ENCODE measurements at regions not wholly inside any gene's neighbourhood (a gene's known extent, or its start where the extent isn't known, plus 50 kb on each side); places are given as distances from the start of the nearest gene placed in this dataset.
A peak's percentile ranks its signal among the peaks of the same experiment; 100 is the strongest.
"Not testable (repeated sequence)": the region's sequence is repeated elsewhere in the genome, so short reads cannot be mapped to it uniquely, and the experiment has no call there.

- peak in 5 of 51 donors; percentile 0 to 17 (median 13) for DNase-seq
These were observed 1167.9 kb downstream of the DSC3 start for GRCh38 chr18:29874519-29875098.

- DNase-seq = no peak
These were observed 1169.3 kb downstream of the DSC3 start for GRCh38 chr18:29873211-29873610.

DNA sequence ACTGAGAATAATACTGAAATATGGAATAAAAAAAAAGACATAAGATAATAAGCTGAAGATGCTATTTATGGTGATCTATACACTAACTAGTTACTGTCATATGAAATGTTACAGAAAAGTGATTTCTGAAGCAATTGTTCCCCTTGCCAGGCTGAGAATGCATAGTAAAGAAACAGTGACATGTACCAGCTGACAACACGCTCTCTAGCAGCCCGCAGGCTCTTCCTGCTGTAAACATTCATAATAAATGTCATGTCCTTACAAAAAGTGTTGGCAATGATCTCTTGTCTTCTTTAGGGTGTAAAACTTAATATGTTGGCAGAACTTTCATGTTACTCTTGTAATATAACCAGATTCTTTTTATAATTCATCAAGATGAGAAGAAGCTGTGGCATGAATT is 1171.3 kb downstream of the DSC3 start:
- DNase-seq = no peak

- DNase-seq = no peak
These were observed 1179.7 kb downstream of the DSC3 start for GRCh38 chr18:29862824-29863223.

- no peak for DNase-seq
These were observed 1186.9 kb downstream of the DSC3 start for GRCh38 chr18:29855637-29856036.

DNA sequence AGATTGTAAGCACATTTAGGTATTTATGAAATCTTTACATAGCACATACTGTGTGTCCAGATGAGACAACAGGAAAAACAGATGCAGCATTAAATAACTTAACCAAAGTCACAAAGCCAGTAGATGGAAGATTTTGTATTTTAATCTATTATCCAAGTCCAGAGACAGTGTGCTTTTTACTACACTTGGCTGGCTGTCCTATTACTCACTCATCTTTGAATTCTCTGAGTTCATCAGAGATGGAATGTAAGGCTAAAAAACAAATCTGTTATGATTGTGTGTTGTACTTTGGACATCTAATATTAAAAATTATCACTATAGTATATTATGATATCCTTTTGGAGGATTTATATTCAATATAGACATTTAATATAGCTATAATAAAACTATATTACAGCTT is 1189.4 kb downstream of the DSC3 start:
- DNase-seq = no peak

GRCh38 chr18:29849144-29849543 is 1193.4 kb downstream of the DSC3 start:
- DNase-seq = no peak

DNA sequence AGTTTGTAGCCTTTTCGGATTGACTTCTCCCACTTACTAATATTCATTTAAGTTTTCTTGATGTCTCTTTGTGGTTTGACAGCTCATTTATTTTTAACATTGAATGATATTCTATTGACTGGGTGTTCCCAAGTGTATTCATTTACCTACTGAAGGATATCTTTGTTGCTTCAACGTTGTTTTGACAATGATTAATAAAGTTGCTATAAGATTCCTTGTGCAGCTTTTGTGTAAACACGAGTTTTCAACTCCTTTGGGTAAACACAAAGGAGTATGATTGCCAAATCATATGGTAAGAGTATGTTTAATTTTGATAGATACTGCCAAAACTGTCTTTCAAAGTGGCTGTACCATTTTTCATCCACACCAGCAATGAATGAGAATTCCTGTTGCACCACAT is 1200.9 kb downstream of the DSC3 start:
- DNase-seq = no peak

DNA sequence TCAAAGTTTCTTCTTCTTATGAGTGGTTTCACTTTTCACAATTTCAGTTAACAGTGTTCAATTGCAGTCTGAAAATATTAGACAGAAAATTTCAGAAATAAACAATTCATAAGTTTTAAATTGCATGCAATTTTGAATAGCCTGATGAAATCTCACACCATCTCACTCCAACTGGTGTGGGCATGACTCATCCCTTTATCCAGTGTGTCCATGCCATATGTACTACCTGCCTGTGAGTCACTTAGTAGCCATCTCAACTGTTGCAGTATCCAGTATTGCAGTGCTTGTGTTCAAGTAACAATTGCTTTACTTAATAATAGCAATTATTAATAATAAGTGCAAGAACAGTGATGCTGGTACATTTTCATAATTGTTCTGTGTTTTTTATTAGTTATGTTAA is 1202.5 kb downstream of the DSC3 start:
- no peak for DNase-seq

DNA sequence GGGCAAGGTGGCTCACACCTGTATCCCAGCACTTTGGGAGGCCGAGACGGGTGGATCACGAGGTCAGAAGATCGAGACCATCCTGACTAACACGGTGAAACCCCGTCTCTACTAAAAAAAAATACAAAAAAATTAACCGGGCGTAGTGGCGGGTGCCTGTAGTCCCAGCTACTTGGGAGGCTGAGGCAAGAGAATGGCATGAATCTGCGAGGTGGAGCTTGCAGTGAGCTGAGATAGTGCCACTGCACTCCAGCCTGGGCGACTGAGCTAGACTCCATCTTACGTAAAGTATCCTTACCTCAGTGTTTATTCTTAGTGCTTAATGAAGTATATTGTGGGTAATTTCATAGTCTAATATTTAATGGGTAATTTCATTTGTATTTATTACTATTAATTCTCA is 1203.6 kb downstream of the DSC3 start:
- not testable (repeated sequence) for DNase-seq

DNA sequence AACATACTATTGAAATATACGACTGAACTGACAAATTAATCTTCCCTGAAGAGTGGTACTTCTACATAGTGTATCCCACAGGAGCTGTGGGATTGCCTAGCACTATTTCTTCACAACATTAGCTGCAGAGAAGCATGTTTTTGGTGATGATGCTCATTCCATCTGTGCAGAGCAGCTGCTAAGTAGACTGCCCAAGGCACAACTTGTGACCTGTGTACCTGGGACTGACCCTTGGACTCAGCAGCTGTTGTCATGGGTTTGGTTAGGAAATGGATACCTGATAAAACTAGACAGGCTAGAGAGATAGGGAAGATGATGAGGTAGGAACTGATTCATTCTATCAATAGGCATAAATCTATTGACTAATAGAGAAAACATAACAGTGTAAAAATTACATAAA is 1204.0 kb downstream of the DSC3 start:
- no peak for DNase-seq

DNA sequence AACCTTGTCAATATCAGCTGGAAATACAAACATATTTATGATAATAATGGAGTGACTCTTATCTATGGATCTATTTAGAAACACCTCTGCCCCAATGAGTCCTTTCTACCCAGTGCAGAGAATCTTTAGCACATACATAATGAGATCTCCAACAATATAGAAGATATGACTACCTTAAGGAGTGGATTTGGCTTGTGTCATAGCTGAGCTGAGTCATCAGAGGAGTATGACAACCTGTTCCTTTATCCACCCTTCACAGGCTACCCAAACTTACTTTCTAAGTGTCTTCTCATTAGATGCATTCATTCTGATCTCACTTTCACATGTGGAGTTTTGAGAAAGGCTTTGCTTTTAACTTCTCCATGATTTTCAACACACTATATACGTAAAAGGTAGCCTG is 1218.9 kb downstream of the DSC3 start:
- DNase-seq = no peak

GRCh38 chr18:29821544-29821943 is 1221.0 kb downstream of the DSC3 start:
- DNase-seq = no peak

GRCh38 chr18:29811519-29811918 is 1231.0 kb downstream of the DSC3 start:
- no peak for DNase-seq

DNA sequence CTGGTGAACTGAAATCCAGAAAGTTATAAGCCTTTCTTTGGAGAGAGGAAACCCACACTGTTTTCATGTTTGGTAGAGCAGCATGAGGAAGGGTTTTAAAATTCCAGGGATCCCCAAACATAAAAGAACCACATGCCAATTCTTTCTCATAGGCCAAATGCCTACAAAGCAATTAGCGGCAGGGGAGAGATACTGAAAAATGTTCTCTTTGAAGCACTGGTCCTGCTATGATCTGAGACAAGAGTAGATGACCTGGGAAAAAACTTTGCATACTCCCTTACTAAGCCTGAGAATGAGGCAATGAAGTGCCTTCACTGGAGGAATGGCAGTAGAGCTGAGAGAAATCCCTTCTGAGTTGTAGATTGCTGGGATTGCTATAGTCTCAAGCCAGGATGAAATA is 1261.7 kb downstream of the DSC3 start:
- no peak for DNase-seq

DNA sequence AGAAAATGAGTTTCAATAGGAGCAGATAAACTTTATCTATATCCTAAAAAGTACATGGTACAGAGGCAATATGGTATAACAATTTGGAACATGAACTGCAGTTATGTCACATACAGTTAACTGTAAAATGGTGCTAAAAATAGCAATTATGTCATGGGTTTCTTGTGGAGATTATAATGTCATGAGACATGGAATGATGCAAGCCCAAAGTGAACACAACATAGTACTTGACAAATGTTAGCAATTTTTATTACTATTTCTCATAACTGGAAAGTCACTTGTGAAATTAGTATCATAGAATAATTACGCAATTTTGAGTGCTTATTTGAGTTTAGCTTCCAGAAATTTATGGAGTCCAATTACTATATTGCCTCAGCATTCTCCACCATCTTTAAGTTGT is 1263.4 kb downstream of the DSC3 start:
- DNase-seq = no peak

DNA sequence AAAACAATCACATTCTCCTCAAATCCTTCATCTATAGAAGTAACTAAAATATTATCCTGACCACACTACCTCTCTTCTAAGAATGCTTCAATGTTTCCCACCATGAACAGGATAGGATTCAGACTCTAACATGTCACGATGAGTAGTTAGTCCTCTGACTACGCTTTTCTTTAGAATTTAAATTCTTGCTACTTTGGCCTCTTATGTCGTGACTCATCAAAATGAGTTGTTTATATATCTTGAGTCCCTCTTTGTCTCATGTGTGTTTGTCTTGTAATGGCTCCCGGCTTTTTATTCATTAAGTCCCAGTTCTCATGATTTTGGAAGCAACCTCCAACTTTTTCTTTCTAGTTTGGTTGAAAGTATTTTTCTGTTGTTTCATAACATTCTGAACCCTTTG is 1289.2 kb downstream of the DSC3 start:
- no peak for DNase-seq

GRCh38 chr18:29749704-29750103 is 1292.8 kb downstream of the DSC3 start:
- DNase-seq = no peak

DNA sequence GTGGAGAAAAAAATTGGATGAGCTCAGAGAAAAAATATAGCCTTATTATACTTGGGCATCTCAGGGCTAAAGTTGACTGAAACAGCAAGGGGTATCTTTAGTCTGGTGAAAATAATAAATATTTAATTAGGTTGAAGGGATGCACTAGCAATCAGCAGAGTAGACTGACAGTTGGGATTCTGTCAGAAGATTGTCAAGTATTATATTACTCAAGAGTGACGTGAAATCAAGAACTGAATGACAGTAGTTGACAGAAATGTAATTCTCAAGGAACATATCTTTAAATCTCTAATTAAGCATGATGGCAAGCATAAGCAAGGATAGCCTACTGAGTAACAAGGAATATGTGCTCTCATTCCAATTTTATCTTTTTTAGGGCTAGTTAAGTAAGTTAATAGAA is 1301.1 kb downstream of the DSC3 start:
- no peak for DNase-seq

DNA sequence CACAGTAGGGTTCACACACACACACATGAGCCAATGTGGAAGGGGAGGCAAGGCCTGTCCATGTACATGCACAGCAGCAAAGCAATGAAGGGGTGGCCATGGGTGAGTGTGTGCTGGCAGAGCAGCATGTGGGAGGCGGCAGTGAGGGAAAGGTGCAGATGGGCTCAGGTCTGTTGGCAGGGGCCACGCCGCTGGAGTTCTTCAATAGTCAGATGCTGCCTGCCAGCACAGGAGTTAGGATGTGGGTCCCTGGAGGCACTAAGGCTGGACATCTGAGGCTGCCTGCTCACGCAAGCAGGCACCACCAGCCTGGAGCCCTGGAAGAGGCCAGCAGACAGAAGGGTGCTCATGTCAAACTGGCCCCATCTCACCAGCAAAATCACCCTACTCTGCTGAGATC is 1304.9 kb downstream of the DSC3 start:
- DNase-seq = no peak

- DNase-seq = no peak
These were observed 1305.4 kb downstream of the DSC3 start for GRCh38 chr18:29737190-29737589.

DNA sequence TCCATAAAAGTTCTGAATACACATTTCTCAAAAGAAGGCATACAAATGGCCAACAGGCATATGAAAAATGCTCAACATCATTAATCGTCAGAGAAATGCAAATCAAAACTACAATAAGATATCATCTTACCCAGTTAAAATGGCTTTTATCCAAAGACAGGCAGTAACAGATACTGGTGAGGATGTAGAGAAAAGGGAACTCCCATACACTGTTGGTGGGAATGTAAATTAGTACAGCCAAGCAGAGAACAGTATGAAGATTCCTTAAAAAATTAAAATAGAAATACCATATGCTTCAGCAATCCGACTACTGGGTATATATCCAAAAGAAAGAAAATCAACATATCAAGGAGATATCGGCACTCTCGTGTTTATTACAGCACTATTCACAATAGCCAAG is 1312.5 kb downstream of the DSC3 start:
- no peak for DNase-seq

DNA sequence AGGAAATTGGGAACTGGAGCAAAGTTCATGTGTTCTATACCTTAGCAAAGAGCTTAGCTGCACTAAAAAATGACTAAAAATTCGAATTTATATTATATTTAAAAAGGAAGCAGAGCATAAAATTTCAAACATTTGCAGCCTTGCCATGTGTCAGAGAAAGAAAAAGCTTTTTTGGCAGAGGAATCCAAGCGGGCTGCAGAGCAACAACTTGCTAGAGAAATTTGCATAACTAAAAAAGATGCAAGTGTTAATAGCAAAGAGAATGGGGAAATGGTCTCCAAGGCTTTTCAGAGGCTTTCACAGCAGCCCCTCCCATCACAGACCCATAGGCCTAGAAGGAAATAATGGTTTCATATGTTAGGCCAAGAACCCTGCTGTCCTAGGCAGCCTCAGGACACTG is 1315.9 kb downstream of the DSC3 start:
- no peak for DNase-seq

DNA sequence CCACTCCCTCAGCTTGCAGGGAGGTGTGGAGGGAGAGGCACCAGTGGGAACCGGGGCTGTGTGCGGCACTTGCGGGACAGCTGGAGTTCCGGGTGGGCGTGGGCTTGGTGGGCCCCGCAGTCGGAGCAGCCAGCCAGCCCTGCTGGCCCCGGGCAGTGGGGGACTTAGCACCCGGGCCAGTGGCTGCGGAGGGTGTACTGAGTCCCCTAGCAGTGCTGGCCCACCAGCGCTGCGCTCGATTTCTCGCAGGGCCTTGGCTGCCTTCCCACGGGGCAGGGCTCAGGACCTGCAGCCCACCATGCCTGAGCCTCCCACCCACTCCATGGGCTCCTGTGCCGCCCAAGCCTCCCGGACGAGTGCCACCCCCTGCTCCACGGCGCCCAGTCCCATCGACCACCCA is 1319.1 kb downstream of the DSC3 start:
- not testable (repeated sequence) for DNase-seq
